Amygdala (tissue), 56 donors: ENCODE measurements at regions not wholly inside any gene's neighbourhood (a gene's known extent, or its start where the extent isn't known, plus 50 kb on each side); places are given as distances from the start of the nearest gene placed in this dataset.

Experiments
- DNase-seq, 56 donors: peaks; one replicate each; lab custom pipeline; 2025; lab: John Stamatoyannopoulos, UW

GRCh38 chr6:145451029-145451428, 284.3 kb downstream of the EPM2A start:
- no peak for DNase-seq

- no peak for DNase-seq
Measured at GRCh38 chr6:145453376-145453775, 281.9 kb downstream of the EPM2A start.

- DNase-seq: no peak
Measured at GRCh38 chr6:145454006-145454405, 281.3 kb downstream of the EPM2A start.

DNA sequence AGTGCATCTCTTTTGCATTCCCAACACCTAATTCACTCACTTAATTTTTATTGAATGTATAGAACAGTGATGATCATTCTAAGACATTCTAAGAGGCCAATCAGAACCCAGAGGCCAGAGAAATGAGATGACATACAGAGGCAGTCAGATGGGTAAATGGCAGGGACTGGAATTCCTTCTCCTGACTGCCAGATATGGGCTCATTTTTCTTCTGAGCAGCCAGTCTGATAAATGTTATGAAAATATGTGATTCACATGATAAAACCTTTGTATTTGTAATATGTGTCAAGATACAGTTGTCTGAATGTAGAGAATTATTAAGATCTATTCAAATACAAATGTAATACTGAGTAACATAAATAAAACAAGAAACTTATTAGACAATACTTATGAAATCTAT, 277.8 kb downstream of the EPM2A start:
- DNase-seq: no peak

- DNase-seq: no peak
Measured at GRCh38 chr6:145468534-145468933, 266.8 kb downstream of the EPM2A start.

DNA sequence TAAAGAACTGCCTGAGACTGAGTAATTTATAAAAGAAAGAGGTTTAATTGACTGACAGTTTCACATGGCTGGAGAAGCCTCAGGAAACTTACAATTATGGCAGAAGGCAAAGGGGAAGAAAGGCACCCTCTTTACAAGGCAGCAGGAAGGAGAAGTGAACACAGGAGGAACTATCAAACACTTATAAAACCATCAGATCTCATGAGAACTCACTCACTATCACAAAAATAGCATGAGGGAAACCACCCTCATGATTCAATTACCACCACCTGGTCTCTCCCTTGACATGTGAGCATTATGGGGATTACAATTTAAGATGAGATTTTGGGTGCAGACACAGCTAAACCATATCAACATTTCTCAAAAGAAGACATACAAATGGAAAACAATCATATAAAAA, 266.3 kb downstream of the EPM2A start:
- no peak for DNase-seq

DNA sequence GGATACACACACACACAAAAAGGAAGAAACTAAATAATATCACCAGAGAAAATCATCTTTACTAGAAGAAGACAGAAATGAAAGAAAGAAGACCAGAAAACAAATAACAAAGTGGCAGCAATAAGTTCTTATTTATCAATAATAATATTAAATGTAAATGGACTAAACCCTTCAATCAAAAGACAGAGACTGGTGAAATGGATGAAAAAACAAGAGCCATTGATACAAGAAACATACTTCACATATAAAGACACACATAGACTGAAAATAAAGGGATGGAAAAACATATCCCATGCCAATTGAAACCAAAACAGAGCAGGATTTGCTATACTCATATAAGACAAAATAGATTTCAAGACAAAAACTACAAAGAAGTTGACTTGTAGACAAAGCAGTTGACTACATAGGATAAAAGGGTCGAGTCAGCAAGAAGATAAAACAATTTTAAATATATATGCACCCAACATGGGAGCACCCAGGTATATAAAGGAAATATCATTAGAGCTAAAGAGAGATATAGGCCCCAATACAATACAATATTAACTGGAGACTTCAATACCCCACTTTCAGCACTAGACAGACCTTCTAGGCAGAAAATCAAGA, 259.4 kb downstream of the EPM2A start:
- DNase-seq: no peak

GRCh38 chr6:145480024-145480423, 255.3 kb downstream of the EPM2A start:
- no peak for DNase-seq

DNA sequence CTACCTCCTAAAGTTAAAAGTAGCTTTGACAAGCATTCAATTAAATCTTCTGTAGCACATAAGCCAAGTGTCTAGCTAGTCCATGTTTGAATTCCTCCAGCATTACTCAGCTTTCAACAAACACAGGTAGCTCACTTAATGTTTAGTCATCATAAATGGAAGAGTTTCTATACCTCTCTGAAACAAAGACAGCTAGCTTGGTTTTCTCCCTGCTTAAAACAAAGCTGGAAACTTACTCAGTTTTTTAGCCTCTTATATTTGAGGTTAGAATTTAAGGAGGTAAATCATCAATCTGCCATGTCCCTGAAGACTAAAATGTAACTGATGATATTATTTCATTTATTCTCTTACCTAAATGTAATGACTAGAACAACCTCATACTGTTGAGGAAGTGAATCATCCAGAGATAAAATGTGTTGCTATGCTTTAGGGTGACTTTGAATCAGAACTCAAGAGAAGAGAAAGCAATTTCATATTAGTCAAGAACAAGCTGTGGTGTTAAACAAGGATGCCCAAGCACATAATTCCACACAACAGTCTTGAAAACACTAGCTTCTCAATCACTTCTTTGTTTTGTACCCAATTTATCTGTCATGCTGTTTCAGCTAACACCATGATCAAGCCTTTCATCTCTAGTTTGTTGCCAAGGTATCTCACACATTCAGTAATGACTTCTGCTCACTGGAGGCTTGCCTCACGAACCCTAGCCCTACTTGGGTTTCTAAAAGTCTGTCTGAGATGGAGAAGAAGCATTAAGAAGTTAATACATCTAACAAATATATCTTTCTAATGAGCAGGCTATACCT, 251.9 kb downstream of the EPM2A start:
- no peak for DNase-seq

DNA sequence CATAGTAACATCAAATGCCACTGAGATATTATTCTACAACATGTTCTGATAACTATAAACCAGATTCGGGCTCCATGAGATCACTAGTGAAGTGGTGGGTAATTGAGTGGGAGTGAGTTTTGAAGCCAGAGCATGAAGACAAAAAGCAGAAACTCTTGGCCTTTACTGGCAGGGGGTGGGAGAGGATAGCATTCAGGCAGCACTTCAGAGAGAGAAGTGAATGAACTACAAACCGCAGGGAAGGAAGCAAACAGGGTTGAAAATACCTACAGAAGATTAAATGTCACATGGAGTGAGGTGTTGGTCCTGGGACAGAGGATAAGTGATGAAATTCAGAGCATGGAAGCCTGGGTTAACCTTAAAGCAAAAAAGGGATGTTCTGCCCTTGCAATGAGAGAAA, 250.0 kb downstream of the EPM2A start:
- DNase-seq: no peak

DNA sequence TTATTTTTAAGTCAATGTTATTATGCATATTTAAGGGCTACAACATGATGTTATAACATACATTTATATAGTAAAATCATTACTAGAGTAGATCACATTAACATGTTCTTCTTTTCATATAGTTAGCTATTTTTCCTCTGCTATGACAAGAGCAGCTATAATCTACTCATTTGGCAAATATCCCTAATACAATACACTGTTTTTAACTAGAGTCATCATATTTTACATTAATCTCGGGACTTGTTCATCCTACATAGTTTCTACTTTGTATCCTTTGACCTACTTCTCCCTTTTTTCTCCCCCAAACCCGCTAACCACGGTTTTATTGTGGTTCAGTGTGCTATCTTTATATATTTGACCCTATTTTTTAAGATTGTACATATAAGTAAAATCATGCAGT, 249.0 kb downstream of the EPM2A start:
- DNase-seq: no peak

- no peak for DNase-seq
Measured at GRCh38 chr6:145489583-145489982, 245.7 kb downstream of the EPM2A start.

DNA sequence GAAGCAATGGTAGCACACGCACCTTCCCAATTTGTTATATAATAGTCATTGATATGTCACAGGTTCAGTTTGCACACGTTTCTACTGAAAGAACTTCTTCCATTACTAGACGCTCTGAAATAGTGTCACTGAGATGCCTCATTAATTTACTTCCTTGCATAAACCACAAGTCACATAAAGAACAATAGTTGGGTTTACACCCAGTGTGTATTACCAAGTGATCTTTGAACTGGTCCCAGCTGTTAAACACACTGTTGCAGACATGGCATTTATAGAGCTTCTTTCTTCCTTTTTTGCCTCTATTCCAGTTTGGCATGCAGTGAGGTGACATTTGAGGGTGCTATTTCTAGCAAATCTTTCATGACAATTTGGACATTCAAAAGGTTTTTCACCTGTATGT, 245.3 kb downstream of the EPM2A start:
- DNase-seq: no peak

DNA sequence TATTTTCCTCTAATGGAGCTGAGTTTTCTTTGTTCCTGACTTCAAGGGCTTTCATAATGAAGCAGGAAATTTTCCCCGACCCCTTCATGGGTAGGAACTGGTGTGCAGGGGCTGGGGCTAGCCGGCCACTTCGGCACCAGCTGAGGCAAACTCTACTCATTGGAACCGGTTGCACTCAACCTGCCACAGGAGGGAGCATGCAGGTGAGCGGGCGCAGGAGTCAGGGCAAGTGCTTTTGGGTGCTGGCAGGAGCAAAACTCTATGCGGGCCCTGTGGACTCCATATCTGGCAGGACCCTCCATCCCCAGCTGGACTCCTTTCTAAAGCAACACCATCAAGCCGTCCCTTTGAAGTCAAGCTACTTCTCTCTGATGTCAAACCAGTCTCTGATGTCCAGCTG, 244.2 kb downstream of the EPM2A start:
- no peak for DNase-seq

- DNase-seq: no peak
Measured at GRCh38 chr6:145497006-145497405, 238.3 kb downstream of the EPM2A start.

GRCh38 chr6:145498425-145498824, 236.9 kb downstream of the EPM2A start:
- DNase-seq: peak in 1 of 56 donors; percentile 0

- DNase-seq: peak in 1 of 56 donors; percentile 0
Measured at GRCh38 chr6:145502416-145502815, 232.9 kb downstream of the EPM2A start.

DNA sequence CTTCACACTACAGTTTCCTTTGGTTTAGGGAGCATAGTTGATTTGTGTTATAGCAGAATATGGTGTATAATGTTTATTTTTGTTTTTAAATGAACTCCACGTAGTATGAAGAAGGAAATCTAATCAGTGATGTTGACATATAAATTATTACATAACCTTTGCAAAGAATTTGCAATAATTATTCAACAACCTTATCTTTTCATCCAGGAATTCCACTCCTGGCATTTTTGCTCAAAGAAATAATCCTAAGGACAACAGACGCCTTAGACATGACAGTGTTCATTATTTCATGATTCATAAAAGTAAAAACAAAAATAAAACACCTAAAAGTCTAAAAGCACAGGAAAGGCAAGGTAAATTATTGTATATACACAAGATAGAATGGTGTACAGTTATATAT, 229.2 kb downstream of the EPM2A start:
- DNase-seq: no peak

- peak in 1 of 56 donors; percentile 2 for DNase-seq
Measured at GRCh38 chr6:145506565-145506964, 228.8 kb downstream of the EPM2A start.

DNA sequence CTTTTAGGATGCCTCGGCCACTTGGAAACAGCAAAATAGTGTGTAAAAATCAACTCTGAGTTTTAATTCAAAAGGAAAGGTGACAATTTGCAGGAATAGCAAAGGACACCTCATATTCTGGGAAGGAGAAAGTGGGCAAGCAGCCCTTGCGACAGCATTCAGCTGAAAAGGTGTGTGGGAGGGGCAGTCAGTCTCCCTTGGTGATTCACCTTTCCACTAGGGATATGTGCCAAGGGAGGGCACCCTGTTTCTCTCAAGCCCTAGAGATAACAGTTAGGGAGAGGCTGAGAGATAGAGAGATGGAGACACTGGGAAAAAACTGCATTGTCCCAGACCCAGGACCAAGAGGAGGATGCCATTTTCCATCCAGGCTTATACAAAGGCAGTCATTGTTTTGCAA, 228.1 kb downstream of the EPM2A start:
- DNase-seq: no peak

DNA sequence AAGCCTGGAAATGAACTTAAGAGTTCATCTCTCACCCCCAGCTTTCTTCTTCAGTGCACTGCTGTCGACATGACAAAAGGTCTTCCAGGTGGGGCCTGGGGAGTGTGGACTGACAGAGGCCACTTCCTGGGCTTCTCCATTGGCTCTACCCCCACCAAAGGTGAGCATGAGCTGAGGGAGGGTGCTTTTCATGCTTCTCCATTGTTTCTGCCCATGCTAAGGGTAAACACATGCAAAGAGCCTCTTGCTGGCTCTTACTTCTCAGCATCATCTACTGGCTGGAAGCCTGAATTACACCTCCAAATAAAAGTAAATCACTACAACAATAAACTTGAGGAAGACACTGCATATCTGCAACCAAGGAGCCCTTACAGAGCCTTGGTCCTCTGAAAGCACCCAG, 227.2 kb downstream of the EPM2A start:
- DNase-seq: no peak

DNA sequence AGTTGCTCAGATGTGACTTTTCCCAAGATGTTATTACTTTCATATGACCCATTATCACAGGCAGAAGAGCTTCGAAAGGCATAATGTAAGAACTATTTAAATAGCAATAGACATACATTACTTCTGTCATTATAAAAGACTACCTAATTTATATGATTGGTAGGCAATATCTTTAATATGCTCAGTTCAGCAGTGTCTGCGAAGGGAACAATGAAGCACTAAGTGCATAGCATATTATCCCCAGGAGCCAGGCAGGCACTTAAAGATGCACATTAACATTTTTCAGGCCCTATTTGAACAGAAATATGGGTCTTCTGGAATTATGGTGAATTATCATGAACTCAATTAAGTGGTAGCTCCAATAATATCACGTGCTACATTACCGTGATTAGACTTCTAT, 217.8 kb downstream of the EPM2A start:
- no peak for DNase-seq
